H9 (cell line): ENCODE measurements at regions not wholly inside any gene's neighbourhood (a gene's known extent, or its start where the extent isn't known, plus 50 kb on each side); places are given as distances from the start of the nearest gene placed in this dataset.

Experiments used
- DNase-seq: peaks from one replicate; pipeline ENCODE4 v3.0.0-alpha.2; 2017
- H2AFZ ChIP-seq: one replicate; pipeline ENCODE4 v1.6.1; 2013; ENCODE audit warnings: mild to moderate bottlenecking, low read length, control low read depth, moderate library complexity
- H2AK5ac ChIP-seq: 2 replicates; pipeline ENCODE4 v1.6.1; 2013; ENCODE audit warnings: low read length, control low read depth, mixed read lengths; ENCODE audit not compliant: insufficient read length
- H2BK120ac ChIP-seq: one replicate; pipeline ENCODE4 v1.6.1; 2013; ENCODE audit warnings: low read depth, mild to moderate bottlenecking, low read length, control low read depth, inconsistent platforms; ENCODE audit not compliant: poor library complexity, severe bottlenecking
- H2BK12ac ChIP-seq: 2 replicates; pipeline ENCODE4 v1.6.1; 2013; ENCODE audit warnings: low read length, control low read depth, mixed read lengths, low read depth; ENCODE audit not compliant: insufficient read length
- H2BK15ac ChIP-seq: 2 replicates; pipeline ENCODE4 v1.6.1; 2013; ENCODE audit warnings: low read depth, low read length, control low read depth
- H2BK20ac ChIP-seq: one replicate; pipeline ENCODE4 v1.6.1; 2013; ENCODE audit warnings: low read depth, mild to moderate bottlenecking, low read length, control low read depth, inconsistent platforms; ENCODE audit not compliant: poor library complexity, severe bottlenecking
- H2BK5ac ChIP-seq: 2 replicates; pipeline ENCODE4 v1.6.1; 2013; ENCODE audit warnings: low read length, control low read depth, mixed read lengths; ENCODE audit not compliant: insufficient read length
- H3K14ac ChIP-seq: 2 replicates; pipeline ENCODE4 v1.6.1; 2013; ENCODE audit warnings: low read length, control low read depth; ENCODE audit not compliant: insufficient read depth
- H3K18ac ChIP-seq: 2 replicates; pipeline ENCODE4 v1.6.1; 2013; ENCODE audit warnings: low read depth, mild to moderate bottlenecking, mixed read lengths, low read length, control low read depth; ENCODE audit not compliant: insufficient read length
- H3K23ac ChIP-seq: 2 replicates; pipeline ENCODE4 v1.6.1; 2013; ENCODE audit warnings: low read length, control low read depth, mixed read lengths, low read depth; ENCODE audit not compliant: insufficient read length
- H3K23me2 ChIP-seq: 2 replicates; pipeline ENCODE4 v1.6.1; 2013; ENCODE audit warnings: low read depth, mild to moderate bottlenecking, mixed read lengths, low read length, control low read depth; ENCODE audit not compliant: insufficient read length, poor library complexity, severe bottlenecking
- H3K27ac ChIP-seq: 2 replicates; pipeline ENCODE4 v1.5.1; 2013; ENCODE audit warnings: low read length, control low read depth, mixed read lengths, low read depth; ENCODE audit not compliant: insufficient read length
- H3K27me3 ChIP-seq: 2 replicates; pipeline ENCODE4 v1.6.1; 2013; ENCODE audit warnings: low read length, control low read depth, inconsistent platforms; ENCODE audit not compliant: insufficient read depth
- H3K4ac ChIP-seq: 2 replicates; pipeline ENCODE4 v1.6.1; 2013; ENCODE audit warnings: low read depth, mild to moderate bottlenecking, control low read depth, inconsistent platforms, low read length, moderate library complexity
- H3K4me1 ChIP-seq: 2 replicates; pipeline ENCODE4 v1.6.1; 2013; ENCODE audit warnings: low read length, control low read depth, inconsistent platforms; ENCODE audit not compliant: insufficient read depth
- H3K4me2 ChIP-seq: 2 replicates; pipeline ENCODE4 v1.6.1; 2013; ENCODE audit warnings: low read length, control low read depth, mixed read lengths; ENCODE audit not compliant: insufficient read length, insufficient read depth
- H3K56ac ChIP-seq: 2 replicates; pipeline ENCODE4 v1.6.1; 2013; ENCODE audit warnings: low read depth, mild to moderate bottlenecking, mixed read lengths, low read length, control low read depth; ENCODE audit not compliant: insufficient read length
- H3K79me1 ChIP-seq: 2 replicates; pipeline ENCODE4 v1.6.1; 2013; ENCODE audit warnings: low read depth, mild to moderate bottlenecking, moderate library complexity, low read length, control low read depth, inconsistent platforms; ENCODE audit not compliant: insufficient read depth, poor library complexity, severe bottlenecking
- H3K79me2 ChIP-seq: 2 replicates; pipeline ENCODE4 v1.6.1; 2013; ENCODE audit warnings: low read length, control low read depth, inconsistent platforms; ENCODE audit not compliant: insufficient read depth
- H3K9ac ChIP-seq: 2 replicates; pipeline ENCODE4 v1.6.1; 2013; ENCODE audit warnings: low read length, control low read depth, mixed read lengths; ENCODE audit not compliant: insufficient read length; ENCODE audit errors: extremely low read depth
- H3K9me3 ChIP-seq: one replicate; pipeline ENCODE4 v1.6.1; 2013; ENCODE audit warnings: low read depth, low read length, inconsistent platforms; ENCODE audit not compliant: control insufficient read depth
- H3T11ph ChIP-seq: one replicate; pipeline ENCODE4 v1.6.1; 2013; ENCODE audit warnings: mild to moderate bottlenecking, low read length, control low read depth, inconsistent platforms
- H4K20me1 ChIP-seq: one replicate; pipeline ENCODE4 v1.6.1; 2013; ENCODE audit not compliant: control insufficient read depth, insufficient read length, insufficient read depth
- H4K5ac ChIP-seq: 2 replicates; pipeline ENCODE4 v1.6.1; 2013; ENCODE audit warnings: low read depth, mild to moderate bottlenecking, mixed read lengths, low read length, control low read depth; ENCODE audit not compliant: insufficient read length
- H4K8ac ChIP-seq: replicated peaks from 2 replicates; pipeline ENCODE4 v1.6.1; 2013; ENCODE audit warnings: low read length, control low read depth, mixed read lengths, low read depth; ENCODE audit not compliant: insufficient read length
- H4K91ac ChIP-seq: 2 replicates; pipeline ENCODE4 v1.6.1; 2013; ENCODE audit warnings: low read depth, mild to moderate bottlenecking, moderate library complexity, mixed read lengths, low read length, control low read depth; ENCODE audit not compliant: insufficient read length
- H3K27ac Mint-ChIP-seq, 3 experiments: 2 replicates in 2 of 3; 3 replicates in 1 of 3; pipeline ENCODE4 v1.8.0; 2020 to 2021; ENCODE audit warnings: mixed read lengths in 3 of 3, mild to moderate bottlenecking in 1 of 3, moderate library complexity in 1 of 3
- H3K27me3 Mint-ChIP-seq: 2 replicates; pipeline ENCODE4 v1.8.0; 2021; ENCODE audit warnings: low read depth, mild to moderate bottlenecking, moderate library complexity, mixed read lengths
- H3K36me3 Mint-ChIP-seq, 3 experiments: 2 replicates in 2 of 3; 3 replicates in 1 of 3; pipeline ENCODE4 v1.8.0; 2020 to 2021; ENCODE audit warnings: low read depth in 3 of 3, mixed read lengths in 3 of 3; ENCODE audit not compliant: insufficient read depth in 1 of 3
- H3K4me1 Mint-ChIP-seq, 2 experiments: 2 replicates each; pipeline ENCODE4 v1.8.0; 2020; ENCODE audit warnings: mixed read lengths in 2 of 2
- H3K4me3 Mint-ChIP-seq, 2 experiments: 2 replicates in 1 of 2; 3 replicates in 1 of 2; pipeline ENCODE4 v1.8.0; 2020 to 2021; ENCODE audit warnings: mild to moderate bottlenecking in 2 of 2, mixed read lengths in 2 of 2, moderate library complexity in 1 of 2
- H3K9me3 Mint-ChIP-seq, 2 experiments: 2 replicates in 1 of 2; 3 replicates in 1 of 2; pipeline ENCODE4 v1.8.0; 2020; ENCODE audit warnings: mild to moderate bottlenecking in 2 of 2, mixed read lengths in 2 of 2, moderate library complexity in 1 of 2
- WGBS: extraction: QIAGEN DNeasy Blood & Tissue Kit; methylation state at CpG from one replicate; pipeline ENCODE4 v1.1.7; 2013; ENCODE audit warnings: missing lambda C conversion rate, low lambda C conversion rate, mixed read lengths; ENCODE audit not compliant: insufficient read length; ENCODE audit errors: extremely low coverage; 5-methylcytosine and 5-hydroxymethylcytosine counted together
- TF ChIP-seq, protein P1 (sequence below): fragments of 200-600 bp; sonication (generic); conservative IDR thresholded peaks from 3 replicates; pipeline ENCODE4 v1.8.0; 2021; ENCODE audit warnings: antibody characterized with exemption, mild to moderate bottlenecking

DNA sequence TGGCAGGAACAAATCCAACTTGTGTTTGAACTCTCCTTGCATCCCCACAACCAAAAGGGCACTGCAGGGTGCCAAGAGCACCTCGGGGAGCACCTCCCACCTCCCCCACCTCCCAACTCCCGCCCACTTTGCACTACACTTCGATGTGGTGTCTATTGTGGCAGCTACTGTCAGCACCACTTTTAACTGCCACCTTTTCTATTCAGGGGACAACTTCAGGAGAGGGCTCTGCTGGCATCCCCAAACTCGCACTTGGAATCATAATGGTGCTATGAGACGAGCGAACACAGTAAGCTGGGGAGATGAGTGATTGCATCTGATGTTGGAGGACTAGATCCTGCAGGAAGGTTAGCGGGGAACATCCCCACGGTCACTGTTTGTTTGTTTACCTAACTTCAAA lies 238.2 kb upstream of the PROX1 start:
- Histone ChIP-seq H3K27me3 (no peaks in the 10 kb centered on the region), H3K4me1 (no peaks in the 10 kb centered on the region), H3K4ac (no peak overlapping the region), H3K23ac (no peak overlapping the region), H2BK15ac (no peak overlapping the region), H3K4me2 (no peak overlapping the region), H3T11ph (no peak overlapping the region), H4K91ac (no peak overlapping the region), H2AK5ac (no peak overlapping the region), H2BK12ac (no peak overlapping the region), H3K14ac (no peak overlapping the region), H2BK20ac (no peak overlapping the region), H3K23me2 (no peaks in the 10 kb centered on the region), H2BK120ac (no peak overlapping the region), H2BK5ac (no peak overlapping the region), H3K79me2 (no peaks in the 10 kb centered on the region), H3K56ac (no peak overlapping the region), H4K8ac (no peak overlapping the region), H3K79me1 (no peaks in the 10 kb centered on the region), H2AFZ (no peak overlapping the region), H3K27ac (no peak overlapping the region), H3K18ac (no peak overlapping the region), H4K20me1 (no peaks in the 10 kb centered on the region), H4K5ac (no peak overlapping the region), H3K9me3 (no peaks in the 10 kb centered on the region), H3K9ac (no peak overlapping the region)
- Mint-ChIP-seq H3K27me3 (peaks cover 7% of the 10 kb centered on the region), H3K4me3 (no peak overlapping the region), H3K36me3 (no peaks in the 10 kb centered on the region), H3K27ac (no peak overlapping the region), H3K9me3 (peaks cover 0 to 3% of the 10 kb centered on the region in 2 experiments; a peak in 1 of 5 replicates), H3K4me1 (no peaks in the 10 kb centered on the region)
- WGBS, result no CpG with 5 or more reads among the region's 8 CpGs
- TF ChIP-seq, protein P1, sequence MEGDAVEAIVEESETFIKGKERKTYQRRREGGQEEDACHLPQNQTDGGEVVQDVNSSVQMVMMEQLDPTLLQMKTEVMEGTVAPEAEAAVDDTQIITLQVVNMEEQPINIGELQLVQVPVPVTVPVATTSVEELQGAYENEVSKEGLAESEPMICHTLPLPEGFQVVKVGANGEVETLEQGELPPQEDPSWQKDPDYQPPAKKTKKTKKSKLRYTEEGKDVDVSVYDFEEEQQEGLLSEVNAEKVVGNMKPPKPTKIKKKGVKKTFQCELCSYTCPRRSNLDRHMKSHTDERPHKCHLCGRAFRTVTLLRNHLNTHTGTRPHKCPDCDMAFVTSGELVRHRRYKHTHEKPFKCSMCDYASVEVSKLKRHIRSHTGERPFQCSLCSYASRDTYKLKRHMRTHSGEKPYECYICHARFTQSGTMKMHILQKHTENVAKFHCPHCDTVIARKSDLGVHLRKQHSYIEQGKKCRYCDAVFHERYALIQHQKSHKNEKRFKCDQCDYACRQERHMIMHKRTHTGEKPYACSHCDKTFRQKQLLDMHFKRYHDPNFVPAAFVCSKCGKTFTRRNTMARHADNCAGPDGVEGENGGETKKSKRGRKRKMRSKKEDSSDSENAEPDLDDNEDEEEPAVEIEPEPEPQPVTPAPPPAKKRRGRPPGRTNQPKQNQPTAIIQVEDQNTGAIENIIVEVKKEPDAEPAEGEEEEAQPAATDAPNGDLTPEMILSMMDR, result no peak
- DNase-seq, result no peak
